Thoracic aorta (tissue), 2 donors: ENCODE measurements at regions not wholly inside any gene's neighbourhood (a gene's known extent, or its start where the extent isn't known, plus 50 kb on each side); places are given as distances from the start of the nearest gene placed in this dataset.

Source experiments
- ATAC-seq: fragments of 150-250 bp; one replicate; pipeline ENCODE4 v1.8.0; 2017; ENCODE audit warnings: low read depth; ENCODE audit not compliant: insufficient number of reproducible peaks, low FRiP score
- DNase-seq: peaks from one replicate; pipeline ENCODE4 v3.0.0-alpha.2; 2020; ENCODE audit warnings: low spot score
- H3K27ac ChIP-seq, 2 donors: fragments of 200-600 bp; sonication (generic); 1 replicate in 1 of 2; 2 replicates in 1 of 2; pipeline ENCODE4 v1.5.1; 2016; ENCODE audit warnings: mild to moderate bottlenecking in 2 of 2, moderate library complexity in 2 of 2
- H3K27me3 ChIP-seq: fragments of 200-600 bp; sonication (generic); replicated peaks from 2 replicates; pipeline ENCODE4 v1.6.0; 2016; ENCODE audit warnings: mild to moderate bottlenecking; ENCODE audit not compliant: insufficient read depth
- H3K36me3 ChIP-seq: fragments of 200-600 bp; sonication (generic); one replicate; pipeline ENCODE4 v1.5.1; 2016
- H3K4me1 ChIP-seq, 2 donors: fragments of 200-600 bp; sonication (generic); 1 replicate in 1 of 2; 2 replicates in 1 of 2; pipeline versions ENCODE4 v1.5.1 to v1.6.0; 2016; ENCODE audit warnings: low read depth in 2 of 2, mild to moderate bottlenecking in 1 of 2; ENCODE audit not compliant: control insufficient read depth in 1 of 2
- H3K4me3 ChIP-seq: fragments of 200-600 bp; sonication (generic); 2 replicates; pipeline ENCODE4 v1.5.1; 2016; ENCODE audit warnings: mild to moderate bottlenecking
- H3K9me3 ChIP-seq: fragments of 200-600 bp; sonication (generic); 2 replicates; pipeline ENCODE4 v1.5.1; 2016
- TF ChIP-seq, protein P1 (sequence below): fragments of 200-600 bp; sonication (generic); IDR thresholded peaks from one replicate; pipeline ENCODE4 v1.5.1; 2019; ENCODE audit warnings: antibody characterized with exemption

DNA sequence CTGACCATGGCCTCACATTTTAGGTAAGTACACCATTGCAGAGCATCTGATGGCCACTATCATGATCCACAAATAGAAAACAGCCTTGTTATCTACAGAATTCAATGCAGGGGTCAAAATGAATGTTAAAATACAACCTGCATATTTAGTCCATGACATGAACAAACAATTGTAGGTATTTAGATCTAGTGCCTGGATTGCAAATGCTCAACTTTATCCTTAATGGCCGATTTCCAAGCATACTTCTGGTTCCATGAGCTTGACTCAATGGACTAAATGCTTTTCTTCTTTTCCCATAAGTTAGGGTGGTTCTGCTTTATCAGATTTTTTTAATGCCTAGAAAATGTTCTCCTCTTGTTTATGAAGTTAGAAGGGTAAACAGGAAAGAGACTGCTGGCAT, 139.2 kb upstream of the TTC29 start:
- H3K4me1 ChIP-seq = peaks cover 0 to 4% of the 10 kb centered on the region in 2 donors
- H3K27me3 ChIP-seq = no peaks in the 10 kb centered on the region
- no peaks in the 10 kb centered on the region for H3K36me3 ChIP-seq
- H3K27ac ChIP-seq = no peak overlapping the region
- H3K9me3 ChIP-seq = no peaks in the 10 kb centered on the region
- no peak overlapping the region for H3K4me3 ChIP-seq
- TF ChIP-seq, protein P1, sequence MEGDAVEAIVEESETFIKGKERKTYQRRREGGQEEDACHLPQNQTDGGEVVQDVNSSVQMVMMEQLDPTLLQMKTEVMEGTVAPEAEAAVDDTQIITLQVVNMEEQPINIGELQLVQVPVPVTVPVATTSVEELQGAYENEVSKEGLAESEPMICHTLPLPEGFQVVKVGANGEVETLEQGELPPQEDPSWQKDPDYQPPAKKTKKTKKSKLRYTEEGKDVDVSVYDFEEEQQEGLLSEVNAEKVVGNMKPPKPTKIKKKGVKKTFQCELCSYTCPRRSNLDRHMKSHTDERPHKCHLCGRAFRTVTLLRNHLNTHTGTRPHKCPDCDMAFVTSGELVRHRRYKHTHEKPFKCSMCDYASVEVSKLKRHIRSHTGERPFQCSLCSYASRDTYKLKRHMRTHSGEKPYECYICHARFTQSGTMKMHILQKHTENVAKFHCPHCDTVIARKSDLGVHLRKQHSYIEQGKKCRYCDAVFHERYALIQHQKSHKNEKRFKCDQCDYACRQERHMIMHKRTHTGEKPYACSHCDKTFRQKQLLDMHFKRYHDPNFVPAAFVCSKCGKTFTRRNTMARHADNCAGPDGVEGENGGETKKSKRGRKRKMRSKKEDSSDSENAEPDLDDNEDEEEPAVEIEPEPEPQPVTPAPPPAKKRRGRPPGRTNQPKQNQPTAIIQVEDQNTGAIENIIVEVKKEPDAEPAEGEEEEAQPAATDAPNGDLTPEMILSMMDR = no peak
- no peak for ATAC-seq
- no peak for DNase-seq

GRCh38 chr4:147085781-147086180, 140.1 kb upstream of the TTC29 start:
- TF ChIP-seq, protein P1 = no peak
- Histone ChIP-seq H3K27me3 (no peaks in the 10 kb centered on the region), H3K9me3 (no peaks in the 10 kb centered on the region), H3K36me3 (no peaks in the 10 kb centered on the region), H3K4me3 (no peak overlapping the region), H3K27ac (no peak overlapping the region), H3K4me1 (peaks cover 0 to 4% of the 10 kb centered on the region in 2 donors)
- no peak for ATAC-seq
- DNase-seq = no peak

DNA sequence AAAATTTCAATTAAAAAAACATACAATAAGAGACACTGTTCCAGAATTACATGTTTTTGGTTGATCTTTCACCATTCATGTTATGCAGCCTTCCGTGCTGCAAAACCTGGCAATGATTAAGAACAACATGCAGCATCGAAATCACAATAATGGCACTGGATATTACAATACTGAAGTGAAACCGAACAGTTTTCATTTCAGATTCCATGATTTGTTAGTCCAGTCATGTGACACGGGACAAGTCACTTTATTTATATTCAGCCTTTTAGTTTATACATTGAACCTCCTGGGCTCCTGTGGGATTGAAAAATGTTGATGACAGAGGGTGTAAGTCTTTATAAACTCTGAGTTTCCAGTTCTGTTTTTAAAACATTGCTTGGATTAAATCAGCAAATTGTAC, 142.5 kb upstream of the TTC29 start:
- Histone ChIP-seq H3K27me3 (no peaks in the 10 kb centered on the region), H3K36me3 (no peaks in the 10 kb centered on the region), H3K27ac (no peak overlapping the region), H3K4me3 (peak overlapping the region; percentile 41), H3K9me3 (no peaks in the 10 kb centered on the region), H3K4me1 (peaks cover 0 to 4% of the 10 kb centered on the region in 2 donors)
- TF ChIP-seq, protein P1 = no peak
- ATAC-seq = no peak
- no peak for DNase-seq

DNA sequence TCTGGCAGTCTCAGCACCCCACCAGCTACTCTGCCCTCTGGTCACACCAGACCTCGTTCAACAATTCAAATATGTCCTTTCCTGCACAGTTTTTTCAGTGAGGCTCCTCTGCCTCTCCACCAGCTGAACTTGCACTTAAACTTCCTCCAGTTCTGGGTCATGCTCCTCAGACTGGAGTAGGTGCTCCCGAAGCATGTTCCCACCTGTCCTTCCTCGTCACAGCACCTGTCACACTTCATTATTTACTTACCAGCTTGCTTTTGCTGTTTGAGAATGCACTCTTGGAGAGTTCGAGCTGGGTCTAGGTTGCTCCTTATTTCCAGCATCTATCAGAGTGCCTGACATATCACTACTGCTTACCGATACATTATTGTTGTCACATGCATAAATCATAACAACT, 144.8 kb upstream of the TTC29 start:
- H3K27ac ChIP-seq = no peak overlapping the region
- no peaks in the 10 kb centered on the region for H3K36me3 ChIP-seq
- H3K9me3 ChIP-seq = no peaks in the 10 kb centered on the region
- H3K4me1 ChIP-seq = peaks cover 0 to 4% of the 10 kb centered on the region in 2 donors
- DNase-seq = no peak
- TF ChIP-seq, protein P1 = no peak
- no peak for ATAC-seq
- no peaks in the 10 kb centered on the region for H3K27me3 ChIP-seq
- no peak overlapping the region for H3K4me3 ChIP-seq

GRCh38 chr4:147093206-147093605, 147.5 kb upstream of the TTC29 start:
- DNase-seq (no peak), ATAC-seq (no peak)
- Histone ChIP-seq H3K9me3 (no peaks in the 10 kb centered on the region), H3K36me3 (no peaks in the 10 kb centered on the region), H3K27ac (no peak overlapping the region), H3K4me1 (peaks cover 4 to 11% of the 10 kb centered on the region in 2 donors), H3K4me3 (no peak overlapping the region), H3K27me3 (no peaks in the 10 kb centered on the region)
- TF ChIP-seq, protein P1 = no peak
